ENCODE measurements at regions not wholly inside any gene's neighbourhood (a gene's known extent, or its start where the extent isn't known, plus 50 kb on each side); places are given as distances from the start of the nearest gene placed in this dataset.

DNA sequence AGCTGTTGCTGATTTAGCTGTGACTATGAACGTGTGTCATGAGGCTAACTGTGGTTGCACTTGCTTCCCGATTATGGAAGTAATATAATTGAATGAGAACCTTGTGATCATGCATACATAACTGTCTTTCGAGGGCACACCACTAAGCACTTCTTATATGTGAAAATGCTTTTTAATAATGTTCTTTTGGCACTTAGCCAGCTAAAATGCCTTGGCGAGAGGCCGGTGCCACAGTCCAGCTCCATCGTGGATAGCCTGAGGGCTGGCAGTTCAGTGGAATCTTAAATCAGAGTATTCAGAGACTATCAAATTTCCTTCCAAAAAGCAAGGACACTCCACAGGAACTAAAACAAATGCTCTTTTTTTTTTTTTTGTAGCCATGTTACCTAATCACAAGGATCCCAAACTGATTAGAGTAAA lies 161.6 kb upstream of the FRMD4B start:
- intact Hi-C loops (cut with DNase I): loop anchor here (10.0 kb wide), 1 partner anchor 117 kb away; no protein-coding TSS in a partner anchor
- no peak overlapping the region for H3K27ac ChIP-seq
- H3K27me3 ChIP-seq (replicated peaks; ENCODE audit: insufficient read depth): peaks cover 1% of the 10 kb centered on the region
- 44% methylated on average over 6 of the region's 6 CpGs for WGBS
- TF ChIP-seq POLR2AphosphoS5 (IDR thresholded peaks at IDR 0.05) (no peak), POLR2A (IDR thresholded peaks at IDR 0.05) (no peak), CTCF (IDR thresholded peaks at IDR 0.05) (no peak)
- no peak for DNase-seq (ENCODE audit: low spot score)
- no peaks in the 10 kb centered on the region for H3K4me1 ChIP-seq (replicated peaks)
- H3K9me3 ChIP-seq: no peaks in the 10 kb centered on the region
- no peaks in the 10 kb centered on the region for H3K36me3 ChIP-seq
- no peak overlapping the region for H3K4me3 ChIP-seq

GRCh38 chr3:69542805-69543429 lies 157.0 kb upstream of the FRMD4B start:
- DNase-seq (ENCODE audit: low spot score): no peak

GRCh38 chr3:69542089-69542804 lies 156.4 kb upstream of the FRMD4B start:
- Histone ChIP-seq H3K27ac (peak overlapping the region; percentile 41 to 53), H3K4me1 (replicated peaks) (no peaks in the 10 kb centered on the region), H3K27me3 (replicated peaks; ENCODE audit: insufficient read depth) (peaks cover 2% of the 10 kb centered on the region), H3K9me3 (no peaks in the 10 kb centered on the region), H3K36me3 (no peaks in the 10 kb centered on the region), H3K4me3 (peak overlapping the region; percentile 46 to 47)
- no peak for TF ChIP-seq POLR2AphosphoS5 (IDR thresholded peaks at IDR 0.05)
- no peak for TF ChIP-seq CTCF (IDR thresholded peaks at IDR 0.05)
- no peak for TF ChIP-seq POLR2A (IDR thresholded peaks at IDR 0.05)
- intact Hi-C loops (cut with DNase I): loop anchor here (10.0 kb wide), 1 partner anchor 123 kb away; no protein-coding TSS in a partner anchor
- DNase-seq (ENCODE audit: low spot score): no peak
- WGBS: 1% methylated on average over 57 of the region's 75 CpGs

More at GRCh38 chr3:69542805-69543429, 157.0 kb upstream of the FRMD4B start:
- TF ChIP-seq CTCF (IDR thresholded peaks at IDR 0.05) (no peak), POLR2A (IDR thresholded peaks at IDR 0.05) (no peak), POLR2AphosphoS5 (IDR thresholded peaks at IDR 0.05) (no peak)
- no peaks in the 10 kb centered on the region for H3K4me1 ChIP-seq (replicated peaks)
- H3K4me3 ChIP-seq: peak overlapping the region; percentile 46 to 47
- no peaks in the 10 kb centered on the region for H3K9me3 ChIP-seq
- H3K36me3 ChIP-seq: no peaks in the 10 kb centered on the region
- intact Hi-C loops (cut with DNase I): loop anchor here (10.0 kb wide), 1 partner anchor 122 kb away; no protein-coding TSS in a partner anchor
- peak overlapping the region in 1 of 2 donors; percentile 41 for H3K27ac ChIP-seq
- 14% methylated on average over 16 of the region's 19 CpGs for WGBS
- peaks cover 2% of the 10 kb centered on the region for H3K27me3 ChIP-seq (replicated peaks; ENCODE audit: insufficient read depth)

DNA sequence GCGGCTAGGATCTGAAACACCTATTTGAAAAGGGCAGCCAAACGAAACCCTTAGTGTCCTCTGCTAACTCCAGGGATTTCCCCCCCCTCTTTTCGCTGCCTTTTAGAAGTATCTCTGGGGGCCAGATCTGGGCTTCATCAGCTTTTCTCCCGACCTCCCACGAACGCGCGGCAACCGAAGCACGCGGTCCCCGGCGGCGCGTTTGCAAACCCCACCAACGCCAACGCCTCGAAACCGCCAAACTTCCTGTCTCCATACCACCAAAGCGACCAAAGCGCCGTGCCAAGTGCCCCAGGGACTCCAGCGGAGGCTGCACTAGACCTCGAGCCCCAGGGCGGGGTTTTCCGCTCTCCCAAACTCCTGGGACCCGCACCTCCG lies 155.8 kb upstream of the FRMD4B start:
- intact Hi-C loops (cut with DNase I): loop anchor here (10.0 kb wide), 1 partner anchor 123 kb away; no protein-coding TSS in a partner anchor
- DNase-seq (ENCODE audit: low spot score): no peak
- H3K27ac ChIP-seq: peak overlapping the region; percentile 41 to 53
- TF ChIP-seq POLR2AphosphoS5 (IDR thresholded peaks at IDR 0.05): no peak
- no peak for TF ChIP-seq POLR2A (IDR thresholded peaks at IDR 0.05)
- TF ChIP-seq CTCF (IDR thresholded peaks at IDR 0.05): no peak
- peaks cover 2% of the 10 kb centered on the region for H3K27me3 ChIP-seq (replicated peaks; ENCODE audit: insufficient read depth)
- H3K4me3 ChIP-seq: peak overlapping the region; percentile 46 to 47
- no peaks in the 10 kb centered on the region for H3K9me3 ChIP-seq
- 0% methylated on average over 19 of the region's 28 CpGs for WGBS
- H3K4me1 ChIP-seq (replicated peaks): no peaks in the 10 kb centered on the region
- H3K36me3 ChIP-seq: no peaks in the 10 kb centered on the region
